Kidney (tissue), 13 donors: ENCODE measurements at regions not wholly inside any gene's neighbourhood (a gene's known extent, or its start where the extent isn't known, plus 50 kb on each side); places are given as distances from the start of the nearest gene placed in this dataset.
"Not testable (repeated sequence)": the region's sequence is repeated elsewhere in the genome, so short reads cannot be mapped to it uniquely, and the experiment has no call there.

Experiments used
- DNase-seq, 5 donors: peaks; one replicate each; pipeline ENCODE4 v3.0.0-alpha.2; 2013 to 2020
- FAIRE-seq: peaks from 2 replicates; lab custom pipeline; 2012; peaks lifted over from hg19 to GRCh38; lab: Jason Lieb, UNC
- H3K27ac ChIP-seq, 2 donors: one replicate each; pipeline ENCODE4 v1.7.0; 2013; ENCODE audit warnings: low read depth in 2 of 2, low read length in 2 of 2, inconsistent platforms in 1 of 2
- H3K27me3 ChIP-seq: one replicate; pipeline ENCODE4 v1.7.1; 2013; ENCODE audit warnings: low read length, inconsistent platforms; ENCODE audit not compliant: control insufficient read depth, insufficient read depth
- H3K36me3 ChIP-seq, 3 donors: one replicate each; pipeline versions ENCODE4 v1.7.0 to v1.7.1; 2013; ENCODE audit warnings: low read length in 3 of 3, control low read depth in 1 of 3, inconsistent platforms in 1 of 3; ENCODE audit not compliant: insufficient read depth in 3 of 3, control insufficient read depth in 2 of 3
- H3K4me1 ChIP-seq, 3 donors: one replicate each; pipeline versions ENCODE4 v1.7.0 to v1.7.1; 2013; ENCODE audit warnings: low read length in 3 of 3, inconsistent platforms in 1 of 3, low read depth in 1 of 3; ENCODE audit not compliant: control insufficient read depth in 2 of 3, insufficient read depth in 2 of 3
- H3K4me3 ChIP-seq, 3 donors: one replicate each; pipeline versions ENCODE4 v1.7.0 to v1.8.1; 2013; ENCODE audit warnings: low read length in 3 of 3, control low read depth in 1 of 3, inconsistent platforms in 1 of 3
- H3K9ac ChIP-seq, 3 donors: one replicate each; pipeline versions ENCODE4 v1.7.0 to v1.7.1; 2013; ENCODE audit warnings: low read length in 3 of 3, control low read depth in 1 of 3, inconsistent platforms in 1 of 3
- H3K9me3 ChIP-seq, 3 donors: one replicate each; pipeline versions ENCODE4 v1.7.0 to v1.7.1; 2013; ENCODE audit warnings: low read length in 3 of 3, control low read depth in 1 of 3, inconsistent platforms in 1 of 3; ENCODE audit not compliant: control insufficient read depth in 2 of 3, insufficient read depth in 1 of 3
- CTCF ChIP-seq: IDR thresholded peaks from 3 replicates; pipeline ENCODE4 v1.5.1; 2012; ENCODE audit warnings: mild to moderate bottlenecking, moderate library complexity, borderline replicate concordance; ENCODE audit not compliant: insufficient read depth; ENCODE audit errors: extremely low read depth
- intact Hi-C: fragments of 100-400 bp; cut with DNase I; formaldehyde crosslinking; loops from one replicate; pipeline ENCODE4 v1.11.1; 2022
- donor health status: control.
- donor health status: control.
- donor health status: control.
- donor health status: control.
- donor health status: control.
- donor health status: DM: yes; HTN: yes; CAD: no.
- donor health status: Normal renal cell carcinoma (clear cell type).

GRCh38 chrY:9259368-9259767, 77.9 kb upstream of the TSPY4 start:
- Histone ChIP-seq H3K9ac (no peak overlapping the region), H3K9me3 (no peaks in the 10 kb centered on the region), H3K4me3 (no peak overlapping the region), H3K27me3 (no peaks in the 10 kb centered on the region), H3K4me1 (no peaks in the 10 kb centered on the region), H3K27ac (no peak overlapping the region), H3K36me3 (no peaks in the 10 kb centered on the region)
- DNase-seq, result no peak
- no peak for FAIRE-seq
- intact Hi-C loops, result no loop called here
- no peak for TF ChIP-seq CTCF

- no peaks in the 10 kb centered on the region for H3K36me3 ChIP-seq
- no peak overlapping the region for H3K9ac ChIP-seq
- H3K4me1 ChIP-seq, result no peaks in the 10 kb centered on the region
- H3K27me3 ChIP-seq, result no peaks in the 10 kb centered on the region
- H3K27ac ChIP-seq, result no peak overlapping the region
- TF ChIP-seq CTCF, result no peak
- no peak overlapping the region for H3K4me3 ChIP-seq
- DNase-seq (no peak), FAIRE-seq (no peak)
- H3K9me3 ChIP-seq, result no peaks in the 10 kb centered on the region
- intact Hi-C loops, result no loop called here
These were observed 76.8 kb upstream of the TSPY4 start for GRCh38 chrY:9260426-9260825.

- H3K4me1 ChIP-seq, result no peaks in the 10 kb centered on the region
- DNase-seq (no peak), FAIRE-seq (no peak)
- no peak overlapping the region for H3K9ac ChIP-seq
- H3K9me3 ChIP-seq, result no peaks in the 10 kb centered on the region
- no peak for TF ChIP-seq CTCF
- no peaks in the 10 kb centered on the region for H3K36me3 ChIP-seq
- no peaks in the 10 kb centered on the region for H3K27me3 ChIP-seq
- no peak overlapping the region for H3K4me3 ChIP-seq
- intact Hi-C loops, result no loop called here
- H3K27ac ChIP-seq, result no peak overlapping the region
These were observed 71.7 kb upstream of the TSPY4 start for GRCh38 chrY:9265551-9265950.

GRCh38 chrY:9270351-9270750, 66.9 kb upstream of the TSPY4 start:
- H3K4me3 ChIP-seq, H3K27me3 ChIP-seq, H3K27ac ChIP-seq, H3K4me1 ChIP-seq, intact Hi-C loops, H3K36me3 ChIP-seq, DNase-seq, H3K9me3 ChIP-seq, FAIRE-seq, H3K9ac ChIP-seq: not testable (repeated sequence)

- H3K27ac ChIP-seq, H3K4me3 ChIP-seq, H3K36me3 ChIP-seq, H3K9me3 ChIP-seq, DNase-seq, H3K9ac ChIP-seq, H3K4me1 ChIP-seq, FAIRE-seq, H3K27me3 ChIP-seq, intact Hi-C loops: not testable (repeated sequence)
These were observed 64.4 kb upstream of the TSPY4 start for GRCh38 chrY:9272847-9273246.

- H3K4me3 ChIP-seq, H3K27ac ChIP-seq, DNase-seq, H3K4me1 ChIP-seq, H3K36me3 ChIP-seq, H3K9ac ChIP-seq, H3K9me3 ChIP-seq, FAIRE-seq, H3K27me3 ChIP-seq, intact Hi-C loops: not testable (repeated sequence)
These were observed 58.4 kb upstream of the TSPY4 start for GRCh38 chrY:9278842-9279241.
